NB4 (cell line): ENCODE measurements at regions not wholly inside any gene's neighbourhood (a gene's known extent, or its start where the extent isn't known, plus 50 kb on each side); places are given as distances from the start of the nearest gene placed in this dataset.

ENCODE experiments used
- MYC ChIP-seq: IDR thresholded peaks from 2 replicates; pipeline ENCODE4 v1.6.1; 2011; ENCODE audit warnings: low read depth, low read length
- POLR2A ChIP-seq: IDR thresholded peaks from 2 replicates; pipeline ENCODE4 v1.6.1; 2011; ENCODE audit warnings: mild to moderate bottlenecking; ENCODE audit not compliant: insufficient read length; ENCODE audit errors: extremely low read depth
- TF ChIP-seq, protein P1 (sequence below): IDR thresholded peaks from one replicate; pipeline ENCODE4 v1.5.1; 2012; ENCODE audit warnings: low read depth, low read length

DNA sequence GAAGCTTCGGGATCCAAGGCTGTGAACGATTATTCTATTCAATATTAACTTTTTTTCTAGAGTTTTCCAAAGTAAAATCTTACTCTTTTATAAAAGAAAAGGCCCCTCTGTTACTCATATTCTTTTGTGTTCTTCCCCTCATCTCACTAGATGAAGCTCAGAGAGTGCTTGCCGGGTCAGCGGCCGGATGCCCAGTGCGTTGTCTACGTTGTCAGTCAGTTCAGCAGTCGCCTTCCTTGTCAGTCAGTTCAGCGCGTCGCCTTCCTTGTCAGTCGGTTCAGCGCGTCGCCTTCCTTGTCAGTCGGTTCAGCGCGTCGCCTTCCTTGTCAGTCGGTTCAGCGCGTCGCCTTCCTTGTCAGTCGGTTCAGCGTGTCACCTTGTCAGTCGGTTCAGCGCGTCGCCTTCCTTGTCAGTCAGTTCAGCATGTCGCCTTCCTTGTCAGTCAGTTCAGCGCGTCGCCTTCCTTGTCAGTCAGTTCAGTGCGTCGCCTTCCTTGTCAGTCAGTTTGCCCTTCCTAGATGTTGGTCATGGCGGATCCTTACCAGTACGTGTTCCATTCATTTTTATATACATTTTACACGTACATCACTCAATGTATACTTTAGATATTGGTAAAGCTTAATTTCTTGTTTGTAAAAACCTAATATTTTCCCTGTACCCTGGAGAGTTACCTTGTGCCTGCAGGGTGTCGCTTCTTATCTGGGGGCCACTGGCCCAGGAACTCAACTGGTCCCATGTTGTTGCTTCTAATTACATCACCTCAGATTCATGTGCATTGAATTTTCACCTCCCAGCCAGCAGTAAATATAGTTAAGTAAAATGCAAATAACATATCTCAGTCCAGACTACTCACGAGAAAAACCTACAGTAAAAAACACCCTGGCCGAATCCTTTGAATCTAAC, 206.9 kb downstream of the ASB1 start:
- TF ChIP-seq, protein P1, sequence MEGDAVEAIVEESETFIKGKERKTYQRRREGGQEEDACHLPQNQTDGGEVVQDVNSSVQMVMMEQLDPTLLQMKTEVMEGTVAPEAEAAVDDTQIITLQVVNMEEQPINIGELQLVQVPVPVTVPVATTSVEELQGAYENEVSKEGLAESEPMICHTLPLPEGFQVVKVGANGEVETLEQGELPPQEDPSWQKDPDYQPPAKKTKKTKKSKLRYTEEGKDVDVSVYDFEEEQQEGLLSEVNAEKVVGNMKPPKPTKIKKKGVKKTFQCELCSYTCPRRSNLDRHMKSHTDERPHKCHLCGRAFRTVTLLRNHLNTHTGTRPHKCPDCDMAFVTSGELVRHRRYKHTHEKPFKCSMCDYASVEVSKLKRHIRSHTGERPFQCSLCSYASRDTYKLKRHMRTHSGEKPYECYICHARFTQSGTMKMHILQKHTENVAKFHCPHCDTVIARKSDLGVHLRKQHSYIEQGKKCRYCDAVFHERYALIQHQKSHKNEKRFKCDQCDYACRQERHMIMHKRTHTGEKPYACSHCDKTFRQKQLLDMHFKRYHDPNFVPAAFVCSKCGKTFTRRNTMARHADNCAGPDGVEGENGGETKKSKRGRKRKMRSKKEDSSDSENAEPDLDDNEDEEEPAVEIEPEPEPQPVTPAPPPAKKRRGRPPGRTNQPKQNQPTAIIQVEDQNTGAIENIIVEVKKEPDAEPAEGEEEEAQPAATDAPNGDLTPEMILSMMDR, result no peak
- TF ChIP-seq MYC (no peak), POLR2A (no peak)
